Coronary artery (tissue), 2 donors: ENCODE measurements at regions not wholly inside any gene's neighbourhood (a gene's known extent, or its start where the extent isn't known, plus 50 kb on each side); places are given as distances from the start of the nearest gene placed in this dataset.

Source experiments
- DNase-seq: peaks from one replicate; pipeline ENCODE4 v3.0.0-alpha.2; 2017; ENCODE audit warnings: low spot score
- H3K27ac ChIP-seq, 2 donors: fragments of 200-600 bp; sonication (generic); one replicate each; pipeline ENCODE4 v1.5.1; 2016 to 2019
- H3K4me3 ChIP-seq: fragments of 200-600 bp; sonication (generic); 2 replicates; pipeline ENCODE4 v1.5.1; 2016; ENCODE audit warnings: mild to moderate bottlenecking, moderate library complexity
- TF ChIP-seq, protein P1 (sequence below): fragments of 200-600 bp; sonication (generic); IDR thresholded peaks from one replicate; pipeline ENCODE4 v1.5.1; 2019; ENCODE audit warnings: antibody characterized with exemption

DNA sequence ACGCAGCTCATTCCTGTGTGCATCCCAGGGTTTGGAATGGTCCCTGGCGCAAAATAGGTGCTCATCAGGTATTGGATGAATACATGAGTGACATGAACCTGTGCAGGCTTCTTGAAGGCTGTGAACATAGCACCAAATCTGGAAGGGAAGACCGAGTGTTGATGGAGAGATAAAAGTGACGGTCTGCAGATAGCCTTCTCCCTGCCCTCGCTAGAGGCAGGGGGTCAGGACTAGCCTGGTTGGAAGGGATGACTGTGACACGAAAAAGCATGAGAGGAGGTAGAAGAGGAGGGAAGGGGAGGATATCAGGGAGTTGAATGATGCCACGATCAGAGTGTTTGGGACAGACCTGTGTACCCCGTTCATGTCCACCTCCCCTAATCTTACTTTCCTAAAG, 267.1 kb downstream of the XXYLT1 start:
- no peak overlapping the region for H3K4me3 ChIP-seq
- H3K27ac ChIP-seq, result no peak overlapping the region
- DNase-seq, result peak; percentile 43
- TF ChIP-seq, protein P1, sequence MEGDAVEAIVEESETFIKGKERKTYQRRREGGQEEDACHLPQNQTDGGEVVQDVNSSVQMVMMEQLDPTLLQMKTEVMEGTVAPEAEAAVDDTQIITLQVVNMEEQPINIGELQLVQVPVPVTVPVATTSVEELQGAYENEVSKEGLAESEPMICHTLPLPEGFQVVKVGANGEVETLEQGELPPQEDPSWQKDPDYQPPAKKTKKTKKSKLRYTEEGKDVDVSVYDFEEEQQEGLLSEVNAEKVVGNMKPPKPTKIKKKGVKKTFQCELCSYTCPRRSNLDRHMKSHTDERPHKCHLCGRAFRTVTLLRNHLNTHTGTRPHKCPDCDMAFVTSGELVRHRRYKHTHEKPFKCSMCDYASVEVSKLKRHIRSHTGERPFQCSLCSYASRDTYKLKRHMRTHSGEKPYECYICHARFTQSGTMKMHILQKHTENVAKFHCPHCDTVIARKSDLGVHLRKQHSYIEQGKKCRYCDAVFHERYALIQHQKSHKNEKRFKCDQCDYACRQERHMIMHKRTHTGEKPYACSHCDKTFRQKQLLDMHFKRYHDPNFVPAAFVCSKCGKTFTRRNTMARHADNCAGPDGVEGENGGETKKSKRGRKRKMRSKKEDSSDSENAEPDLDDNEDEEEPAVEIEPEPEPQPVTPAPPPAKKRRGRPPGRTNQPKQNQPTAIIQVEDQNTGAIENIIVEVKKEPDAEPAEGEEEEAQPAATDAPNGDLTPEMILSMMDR, result no peak

- DNase-seq, result peak; percentile 49
- Histone ChIP-seq H3K4me3 (no peak overlapping the region), H3K27ac (no peak overlapping the region)
- TF ChIP-seq, protein P1, result no peak
Measured at GRCh38 chr3:195004512-195005250, 266.3 kb downstream of the XXYLT1 start.

DNA sequence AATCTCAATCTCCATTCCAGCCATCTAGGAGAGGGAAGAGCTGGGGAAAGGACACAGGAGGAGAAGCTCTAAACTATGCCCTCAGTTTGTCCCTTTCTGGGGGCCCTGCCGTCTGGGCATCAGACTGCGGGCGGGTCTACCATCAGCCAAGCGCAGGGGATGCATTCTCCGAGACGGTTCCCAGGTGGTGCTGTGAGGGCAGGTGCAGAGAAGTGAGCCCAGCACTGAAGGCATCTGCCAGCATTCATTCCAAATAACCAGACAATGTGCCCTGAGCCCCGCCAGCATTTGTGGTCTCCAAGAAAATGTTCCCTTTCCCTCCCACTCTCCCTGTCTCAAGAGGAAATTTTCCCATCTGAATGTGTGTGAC, 265.7 kb downstream of the XXYLT1 start:
- no peak overlapping the region for H3K27ac ChIP-seq
- DNase-seq, result peak; percentile 12
- H3K4me3 ChIP-seq, result no peak overlapping the region
- TF ChIP-seq, protein P1, result no peak

DNA sequence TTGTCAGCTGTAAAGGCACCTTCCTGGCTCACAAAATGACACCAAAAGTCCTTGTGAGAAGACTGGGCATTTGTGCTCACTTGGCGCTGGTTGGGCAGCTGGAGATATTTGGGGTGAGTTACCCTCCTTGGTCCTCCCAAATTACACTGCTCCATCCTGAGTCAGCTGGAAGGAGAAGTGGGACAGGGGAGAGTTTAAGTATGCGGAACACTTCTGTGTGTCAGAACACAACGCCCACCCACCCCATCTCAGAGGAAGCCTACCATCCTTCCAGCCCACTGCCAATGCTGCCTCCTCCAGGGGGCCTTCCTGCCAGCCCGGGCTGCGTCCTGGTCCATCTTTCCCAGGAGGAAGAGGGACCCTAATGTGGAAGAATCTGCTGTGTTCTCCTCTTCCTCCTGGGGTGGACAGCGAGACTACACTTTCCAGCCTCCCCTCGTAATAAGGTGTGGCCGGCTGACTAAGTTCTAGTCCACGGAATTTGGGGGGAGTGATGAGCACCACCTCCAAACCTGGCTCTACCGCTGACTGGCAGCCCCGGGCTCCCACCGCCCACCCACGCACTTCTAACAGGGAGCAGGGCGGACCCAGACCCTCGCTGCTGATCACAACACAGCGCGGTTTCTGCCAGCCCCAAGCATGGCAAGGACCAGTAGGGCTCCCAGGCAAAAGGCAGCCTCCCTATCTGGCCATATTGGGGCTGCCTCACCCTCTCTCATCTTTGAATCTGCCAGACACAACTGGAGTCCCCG, 265.0 kb downstream of the XXYLT1 start:
- TF ChIP-seq, protein P1, result no peak
- DNase-seq, result peak; percentile 73
- H3K4me3 ChIP-seq, result no peak overlapping the region
- H3K27ac ChIP-seq, result no peak overlapping the region

DNA sequence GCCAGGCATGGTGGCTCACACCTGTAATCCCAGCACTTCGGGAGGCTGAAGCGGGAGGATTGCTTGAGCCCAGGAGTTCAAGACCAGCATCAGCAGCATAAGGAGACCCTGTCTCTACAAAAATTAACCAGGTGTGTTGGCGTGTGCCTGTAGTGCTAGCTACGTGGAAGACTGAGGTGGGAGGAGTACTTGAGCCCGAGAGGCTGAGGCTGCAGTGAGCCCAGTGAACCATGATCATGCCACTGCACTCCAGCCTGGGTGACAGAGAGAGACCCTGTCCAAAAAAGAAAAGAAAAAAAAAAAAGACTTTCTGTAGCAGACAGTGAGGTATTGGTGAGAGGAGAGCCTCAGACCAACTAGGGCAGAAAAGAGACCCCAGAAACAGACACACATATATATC, 263.8 kb downstream of the XXYLT1 start:
- no peak for DNase-seq
- Histone ChIP-seq H3K27ac (no peak overlapping the region), H3K4me3 (no peak overlapping the region)
- TF ChIP-seq, protein P1, result no peak

DNA sequence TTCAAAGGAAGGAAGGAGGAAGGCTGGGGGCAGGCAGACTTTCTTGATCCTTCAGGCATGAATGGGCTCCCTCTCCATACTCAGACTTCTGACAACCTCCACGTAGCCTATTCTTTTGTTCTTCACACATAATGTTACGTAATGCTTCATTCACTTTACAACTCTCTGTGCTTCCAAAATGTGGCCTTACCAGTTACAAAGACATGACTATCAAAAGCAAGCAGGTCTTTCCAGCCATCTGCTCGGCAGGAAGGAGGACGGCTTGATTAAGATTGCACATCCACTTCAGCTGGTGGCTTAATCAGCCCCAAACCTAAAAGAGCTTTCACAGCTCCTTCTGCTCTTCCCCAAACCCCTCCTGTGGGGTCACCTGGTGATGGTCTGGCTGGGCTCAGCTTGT, 263.2 kb downstream of the XXYLT1 start:
- TF ChIP-seq, protein P1, result no peak

GRCh38 chr3:195008816-195009215, 262.1 kb downstream of the XXYLT1 start:
- Histone ChIP-seq H3K4me3 (no peak overlapping the region), H3K27ac (no peak overlapping the region)
- TF ChIP-seq, protein P1, result no peak
- no peak for DNase-seq

More for the DNA sequence above, 263.2 kb downstream of the XXYLT1 start:
- DNase-seq, result no peak
- H3K27ac ChIP-seq, result no peak overlapping the region
- no peak overlapping the region for H3K4me3 ChIP-seq
